Fibroblast of skin of right biceps (primary cell): ENCODE measurements at regions not wholly inside any gene's neighbourhood (a gene's known extent, or its start where the extent isn't known, plus 50 kb on each side); places are given as distances from the start of the nearest gene placed in this dataset.
"Not testable (repeated sequence)": the region's sequence is repeated elsewhere in the genome, so short reads cannot be mapped to it uniquely, and the experiment has no call there.

Source experiments
- DNase-seq: peaks from one replicate; pipeline ENCODE4 v3.0.0-alpha.2; 2013

DNA sequence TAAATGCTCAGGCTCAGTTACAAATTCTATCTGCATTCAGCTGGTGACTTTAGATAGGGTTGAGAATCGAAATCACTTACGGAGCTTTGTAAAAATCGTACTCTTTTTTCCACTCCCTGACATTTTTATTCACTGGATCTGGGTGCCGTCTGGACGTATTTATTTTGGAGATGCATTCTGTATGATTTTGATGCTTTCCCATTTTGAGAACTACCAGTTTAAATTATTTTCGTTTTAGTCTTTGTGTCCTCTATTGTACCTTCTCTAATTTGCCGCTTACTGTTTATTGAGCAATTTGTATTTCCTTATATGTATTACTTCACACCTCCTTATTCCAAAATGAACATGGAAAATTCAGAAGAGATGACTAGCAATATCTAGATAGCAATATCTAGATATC, 96.2 kb downstream of the FASLG start:
- DNase-seq, result no peak

DNA sequence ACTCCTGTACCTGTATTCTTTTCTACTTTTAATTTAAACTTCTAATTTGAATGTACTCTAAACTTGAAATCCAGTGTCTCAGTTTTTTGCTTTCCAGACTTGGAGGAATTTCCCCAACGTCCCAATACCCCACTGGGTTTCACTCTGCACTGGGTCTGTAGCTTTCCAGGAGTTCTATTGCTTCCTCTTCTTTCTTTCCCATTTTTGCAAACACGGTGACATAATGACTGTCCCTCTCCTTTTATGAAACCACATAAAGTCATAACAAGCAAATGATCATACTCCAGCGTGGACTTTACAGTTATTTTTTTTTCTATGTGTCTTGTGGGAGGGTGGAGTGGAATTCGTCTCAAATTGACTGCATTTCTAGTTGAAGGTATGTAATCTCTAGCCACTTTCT, 97.1 kb downstream of the FASLG start:
- no peak for DNase-seq

DNA sequence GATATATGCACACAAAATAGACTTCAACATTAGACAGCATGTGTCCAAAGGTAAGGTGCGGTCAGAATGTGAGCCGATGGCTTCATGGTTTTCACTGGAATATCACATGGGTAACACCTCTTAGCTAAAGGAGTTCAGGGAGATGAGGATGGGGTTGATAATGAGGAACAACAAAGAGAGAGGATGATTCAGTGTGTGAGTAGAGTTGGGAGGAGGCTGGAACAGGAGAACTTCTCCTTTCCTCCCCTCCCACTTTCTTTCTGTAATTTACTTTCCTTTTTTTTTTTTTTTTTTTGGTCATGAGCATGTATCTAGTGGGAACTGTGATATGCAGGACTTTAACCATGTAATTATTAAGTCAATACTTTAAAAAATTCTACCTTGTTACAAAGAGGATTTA, 99.4 kb downstream of the FASLG start:
- no peak for DNase-seq

DNA sequence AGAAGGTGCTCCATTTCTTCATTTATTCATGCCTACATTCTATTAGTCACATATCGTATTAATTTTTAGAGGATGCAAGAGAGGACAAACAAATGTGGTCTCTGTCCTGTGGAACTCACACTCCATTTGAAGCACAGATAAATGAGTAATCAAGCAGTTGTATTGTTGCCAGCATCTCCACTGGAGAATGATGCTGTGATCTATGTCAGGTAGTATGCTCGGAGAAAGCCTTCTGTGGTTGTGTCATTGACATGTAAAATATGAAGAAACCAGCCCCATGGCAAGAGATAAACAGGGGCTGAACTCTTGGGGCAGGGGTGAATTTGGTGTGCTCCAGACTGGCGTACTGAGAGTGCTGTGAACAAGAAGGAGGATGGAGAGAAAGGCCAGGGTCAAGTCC, 101.2 kb downstream of the FASLG start:
- no peak for DNase-seq

DNA sequence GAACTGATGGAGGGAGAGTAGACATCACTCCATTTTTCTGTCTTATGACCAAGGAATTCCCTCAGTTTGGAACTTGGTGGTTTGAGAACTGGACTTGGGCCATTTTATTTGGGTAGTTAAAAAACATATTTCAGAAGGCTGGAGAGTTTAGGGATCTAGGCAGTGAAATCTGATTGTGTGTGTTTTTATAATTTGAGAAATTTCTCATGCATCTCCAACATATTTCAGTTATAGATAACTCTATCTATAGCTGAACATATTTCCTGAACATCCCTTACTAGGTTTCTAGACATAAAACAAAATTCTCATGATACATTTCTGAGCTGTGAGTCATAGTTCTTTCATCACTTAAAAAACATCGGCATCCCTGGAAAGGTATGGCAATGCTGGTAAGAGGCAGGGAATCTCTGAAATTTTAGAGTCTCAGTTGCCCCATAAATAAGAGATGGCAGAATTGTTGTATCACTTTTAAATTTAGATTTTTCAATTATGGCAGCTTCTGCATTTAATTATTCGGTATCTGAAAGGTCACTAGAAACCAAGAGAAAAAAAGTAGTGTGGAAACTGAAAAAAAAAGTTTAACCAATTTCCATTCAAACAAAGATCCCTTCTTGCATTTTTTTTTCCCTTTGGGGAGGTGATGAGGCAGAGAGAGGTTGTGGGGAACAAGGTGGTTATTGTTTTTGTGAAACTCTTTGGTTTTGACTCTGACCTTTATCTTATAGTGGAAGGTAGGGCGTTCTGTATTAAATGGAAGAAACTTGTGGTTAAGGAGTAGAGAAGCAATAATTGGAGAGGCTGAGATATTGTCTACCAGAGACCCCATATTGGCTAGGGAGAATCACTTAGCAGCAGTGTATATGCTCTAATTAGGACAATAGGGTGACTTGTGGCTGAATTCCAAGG, 102.9 kb downstream of the FASLG start:
- peak; percentile 60 for DNase-seq

DNA sequence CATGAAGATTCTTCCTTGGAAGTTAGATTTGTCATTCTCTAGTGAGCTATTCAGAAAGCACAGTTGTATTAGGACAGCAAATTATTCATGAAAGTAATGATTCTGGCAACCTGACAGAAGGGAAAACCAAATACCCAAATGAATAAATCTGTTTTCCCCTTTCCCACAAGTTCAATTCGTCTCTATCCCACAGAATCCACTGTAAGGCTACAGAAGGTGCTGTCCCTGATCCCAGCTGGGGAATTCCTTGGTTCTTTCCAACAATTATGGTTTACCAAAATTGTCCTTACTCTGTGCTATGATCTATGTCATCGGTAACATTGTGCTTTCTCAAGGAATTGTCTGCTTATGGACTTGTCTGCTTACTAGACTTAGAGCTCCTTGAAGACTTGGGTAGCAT, 104.2 kb downstream of the FASLG start:
- DNase-seq, result no peak

DNA sequence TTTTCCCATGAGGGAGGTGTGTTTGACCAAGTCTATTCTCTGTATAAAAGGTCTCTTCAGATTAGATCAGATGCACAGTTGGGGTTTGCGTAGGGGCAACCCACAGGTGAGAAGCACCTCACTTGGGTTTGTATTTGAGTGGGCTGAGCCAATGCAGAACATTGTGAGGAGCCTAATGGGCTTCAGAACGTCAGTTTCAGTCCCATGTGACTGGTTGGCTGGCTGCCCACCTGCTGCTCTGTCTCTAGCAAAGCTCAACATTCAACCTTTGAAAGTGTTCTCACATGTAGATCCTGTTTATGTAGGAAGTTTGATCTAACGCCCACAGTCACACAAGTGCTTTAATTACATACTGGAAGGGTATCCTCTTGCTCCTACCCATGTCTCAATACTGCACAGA, 105.5 kb downstream of the FASLG start:
- DNase-seq, result no peak

DNA sequence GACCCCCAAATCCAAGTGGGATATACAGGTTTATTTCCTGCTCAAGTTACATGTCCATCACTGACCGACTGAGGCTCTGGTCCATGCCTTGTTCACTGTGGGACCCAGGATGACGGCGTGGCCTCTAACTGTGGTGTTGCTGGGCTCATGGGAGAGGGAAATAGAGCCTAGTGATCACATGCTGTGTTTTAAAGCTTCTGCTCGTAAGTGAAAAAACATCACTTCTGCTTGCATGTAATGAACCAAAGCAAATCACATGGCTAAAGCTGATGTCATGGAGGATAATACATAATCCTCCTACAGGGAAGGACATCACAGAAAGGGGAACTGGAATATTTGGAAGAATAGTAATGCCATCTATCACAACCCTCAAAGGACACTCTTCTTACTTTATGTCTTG, 107.6 kb downstream of the FASLG start:
- DNase-seq, result no peak

DNA sequence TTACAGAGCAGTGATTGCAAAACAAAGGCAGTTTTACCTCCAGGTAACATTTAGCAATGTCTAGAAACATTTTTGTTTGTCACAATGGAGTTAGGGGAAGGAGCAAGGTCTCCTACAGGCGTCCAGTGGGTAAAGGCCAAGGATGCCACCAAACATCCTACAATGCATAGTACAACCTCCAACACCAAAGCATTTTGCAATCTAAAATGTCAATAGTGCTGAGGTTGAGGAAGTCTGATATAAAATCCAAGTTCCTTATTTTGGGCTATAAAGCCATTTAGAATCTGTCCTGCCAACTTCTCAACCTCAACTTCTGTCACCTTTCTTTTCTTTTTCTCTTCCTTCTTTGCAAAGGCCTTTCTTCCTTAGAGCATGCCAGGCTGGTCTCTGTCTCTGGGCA, 111.2 kb downstream of the FASLG start:
- DNase-seq, result no peak

DNA sequence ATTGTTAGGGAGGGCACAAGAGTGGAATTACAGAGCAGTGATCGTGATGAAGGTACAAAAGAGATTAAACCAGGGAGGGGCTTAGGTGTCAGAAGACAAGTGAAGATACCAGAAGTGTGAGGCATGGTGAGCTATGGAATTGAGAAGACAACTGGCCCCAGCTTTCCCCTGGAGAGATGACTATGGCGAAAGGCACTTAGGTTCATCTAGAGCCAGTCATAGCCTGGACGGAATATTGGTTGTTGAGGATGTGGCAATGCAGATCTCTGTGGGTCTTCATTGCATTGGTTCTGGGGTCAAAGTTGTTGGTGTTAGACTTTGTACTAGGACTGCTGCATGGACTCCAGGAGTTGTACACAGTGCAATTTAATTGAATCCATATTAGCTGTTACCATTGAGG, 115.7 kb downstream of the FASLG start:
- DNase-seq, result peak; percentile 6

DNA sequence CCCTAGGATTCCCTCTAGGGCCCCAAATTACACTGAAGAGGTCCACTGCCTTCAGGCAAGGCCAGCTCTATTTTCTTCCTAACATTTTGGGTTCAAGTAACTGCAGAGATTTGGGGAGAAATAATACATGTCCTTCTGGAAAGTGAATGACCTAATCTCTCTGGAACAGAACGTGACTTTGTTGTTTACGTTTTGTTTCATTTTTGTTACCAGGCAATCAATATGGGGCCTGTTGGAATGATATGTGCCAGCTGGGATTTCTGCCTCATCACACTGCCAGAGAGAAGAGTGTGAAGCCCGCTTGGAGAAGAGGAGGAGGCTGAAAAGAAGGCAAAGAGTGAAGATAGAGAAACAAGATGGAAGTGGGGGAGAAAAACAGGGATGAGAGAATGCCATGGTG, 116.7 kb downstream of the FASLG start:
- no peak for DNase-seq

DNA sequence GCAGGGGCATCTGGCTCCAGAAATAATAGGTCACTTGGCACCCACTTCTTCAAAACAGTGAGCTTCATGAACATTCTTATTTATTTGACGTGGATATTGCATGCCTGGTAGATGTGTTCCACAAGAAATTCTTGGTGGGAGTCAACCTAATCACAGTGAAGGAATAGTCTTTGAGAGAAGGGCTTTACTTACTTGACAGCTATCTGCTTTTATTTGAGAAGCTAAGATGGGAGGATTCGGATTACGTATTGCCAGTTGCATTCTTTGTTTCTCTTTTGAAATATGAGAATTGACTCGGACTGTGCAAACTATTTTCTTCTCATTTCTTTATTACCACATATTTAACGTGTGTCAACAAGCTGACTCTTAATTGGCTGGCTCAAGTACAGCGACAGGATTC, 117.2 kb downstream of the FASLG start:
- no peak for DNase-seq

DNA sequence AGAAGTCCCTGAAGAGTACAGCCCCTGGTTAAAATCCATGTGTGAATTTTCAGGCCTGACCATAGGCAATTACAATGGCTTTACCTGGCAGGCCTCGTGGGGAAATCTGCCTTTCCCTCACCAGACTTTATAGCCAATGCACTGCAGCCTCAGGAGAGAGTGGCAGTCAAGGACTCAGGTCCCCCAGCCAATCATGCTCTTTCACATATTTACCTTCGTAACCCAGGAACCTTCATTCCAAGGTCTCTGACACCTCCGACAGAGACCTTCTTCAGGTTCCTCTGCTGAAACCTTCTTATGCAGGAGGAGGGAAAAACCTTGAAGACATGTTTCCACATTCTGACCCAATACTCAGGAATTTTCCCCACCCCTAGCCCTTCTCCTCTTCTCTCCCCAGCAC, 118.9 kb downstream of the FASLG start:
- DNase-seq, result no peak

DNA sequence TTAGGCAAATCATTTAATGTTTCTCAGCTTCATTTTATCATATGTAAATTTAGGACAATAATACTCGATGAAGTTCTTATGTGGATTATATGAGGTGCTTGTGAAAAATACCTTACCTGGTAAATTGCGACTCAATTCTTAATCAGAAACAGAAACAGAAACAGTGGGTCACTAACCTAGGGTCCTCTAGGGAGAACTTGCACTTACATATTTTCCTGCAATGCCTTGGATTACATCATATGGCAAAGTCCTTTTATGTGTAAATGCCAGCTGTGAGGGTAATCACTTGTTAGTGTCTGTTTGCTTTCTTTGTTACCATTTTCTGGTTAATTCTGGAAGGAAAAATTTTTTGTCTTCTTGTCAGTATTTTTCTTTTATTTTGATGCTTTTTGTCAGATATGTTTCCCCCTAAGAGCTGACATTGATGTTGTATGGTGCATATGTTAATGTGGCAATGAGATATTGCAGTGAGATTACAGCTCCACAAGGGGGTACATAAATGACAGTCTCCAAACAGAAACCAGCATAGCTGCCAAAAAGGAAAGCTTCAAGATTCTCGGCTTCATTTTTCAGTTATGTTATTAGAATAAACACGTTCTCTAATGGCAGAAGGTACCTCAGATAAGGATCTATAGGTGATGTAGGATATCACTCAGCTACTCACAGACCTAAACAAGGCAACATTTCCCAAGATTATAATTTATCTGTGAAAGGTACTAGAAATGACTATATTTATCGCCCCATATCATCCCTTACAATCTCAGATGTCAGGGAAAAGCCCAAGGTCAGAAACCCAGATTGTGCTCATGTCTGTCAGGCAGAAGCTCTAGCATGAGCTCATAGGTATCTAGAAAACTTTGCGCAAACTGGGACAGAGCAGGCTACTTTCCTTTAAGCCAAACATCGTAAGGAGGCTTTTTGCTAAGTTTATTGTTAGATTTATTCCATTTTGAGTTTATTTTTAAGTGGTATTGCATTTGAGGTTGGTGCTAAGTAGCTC, 119.9 kb downstream of the FASLG start:
- no peak for DNase-seq

DNA sequence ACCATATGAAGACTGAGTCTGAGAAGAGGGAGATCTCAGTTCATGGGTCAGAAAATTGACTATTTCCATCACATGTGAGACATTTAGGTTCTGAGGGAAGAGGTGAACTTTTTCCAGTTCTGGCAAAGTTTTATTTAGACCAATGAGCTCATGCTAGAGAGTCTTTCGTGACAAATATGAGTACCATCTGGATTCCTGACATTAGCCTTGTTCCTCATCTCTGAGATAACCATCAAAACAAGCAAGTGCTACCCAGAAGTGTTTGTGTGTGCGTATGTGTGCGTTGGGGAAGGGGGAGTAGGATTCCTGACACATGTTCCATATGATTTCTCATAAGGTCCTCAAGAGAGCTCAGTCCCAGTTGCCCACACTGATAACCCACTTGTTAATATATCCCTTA, 120.6 kb downstream of the FASLG start:
- DNase-seq, result peak; percentile 7

DNA sequence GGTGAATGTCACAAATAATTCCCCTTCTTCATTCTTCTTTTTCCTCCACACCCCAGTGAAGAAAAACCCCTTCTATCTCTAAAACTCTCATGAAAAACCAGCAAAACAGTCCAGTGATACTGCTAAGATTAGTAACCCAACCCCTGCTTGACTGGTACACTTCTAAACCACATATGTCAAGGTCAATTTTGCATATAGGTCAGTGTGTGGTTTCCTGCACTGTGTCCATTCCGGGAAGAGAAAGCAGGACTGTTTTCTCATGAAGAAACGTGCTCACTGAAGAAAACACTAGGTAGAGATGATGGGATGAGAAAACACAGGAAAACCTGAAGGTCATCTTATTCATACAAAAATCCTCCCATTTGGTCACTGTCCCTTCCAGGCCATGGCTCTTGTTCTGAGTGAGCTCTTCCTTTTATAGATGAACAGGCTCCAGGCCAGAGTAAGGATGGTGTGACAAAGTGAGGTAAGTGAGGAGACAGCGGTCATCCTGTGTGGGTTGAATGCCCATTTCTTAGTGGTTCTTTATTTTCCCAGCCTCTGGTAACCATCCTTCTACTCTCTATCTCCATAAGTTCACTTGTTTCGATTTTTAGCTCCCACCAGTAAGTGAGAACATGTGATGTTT, 122.7 kb downstream of the FASLG start:
- DNase-seq, result no peak

DNA sequence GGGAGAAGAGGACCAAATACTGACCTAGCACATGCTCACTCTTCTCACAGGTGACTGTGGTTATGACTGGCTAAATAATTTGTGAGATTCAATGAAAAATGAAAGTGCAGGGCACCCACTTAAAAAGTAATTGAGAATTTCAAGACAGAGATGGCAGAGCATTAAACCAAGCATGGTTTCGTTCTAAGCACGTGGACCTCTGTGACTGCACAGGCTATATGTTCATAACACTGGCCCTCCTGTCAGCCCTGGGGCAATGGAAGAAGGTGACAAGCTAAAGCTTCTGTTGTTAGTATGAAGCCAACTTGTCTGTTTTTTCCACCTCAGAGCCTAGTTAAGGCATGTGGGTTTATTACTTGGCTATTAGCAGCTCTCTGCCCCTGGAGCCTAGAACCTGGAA, 130.9 kb downstream of the FASLG start:
- DNase-seq, result no peak

DNA sequence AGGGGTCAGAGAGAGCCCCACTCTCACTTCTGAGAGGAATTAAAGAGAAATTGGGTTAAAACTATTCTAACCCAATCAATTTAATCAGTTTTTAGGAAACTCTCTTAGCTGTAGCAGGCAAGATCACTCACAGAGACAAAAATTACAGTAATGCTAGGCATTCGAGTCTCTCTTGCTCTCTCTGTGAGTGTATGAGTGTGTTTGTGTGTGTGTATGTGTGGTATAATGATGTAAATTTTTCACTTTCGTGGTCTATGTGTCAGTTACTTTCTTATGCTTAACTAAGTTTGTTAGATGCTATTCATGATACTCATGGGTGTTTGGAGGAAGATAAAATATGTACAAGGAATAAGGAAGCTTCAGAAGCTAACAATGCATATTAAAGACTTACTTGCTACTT, 131.3 kb downstream of the FASLG start:
- peak; percentile 18 for DNase-seq

DNA sequence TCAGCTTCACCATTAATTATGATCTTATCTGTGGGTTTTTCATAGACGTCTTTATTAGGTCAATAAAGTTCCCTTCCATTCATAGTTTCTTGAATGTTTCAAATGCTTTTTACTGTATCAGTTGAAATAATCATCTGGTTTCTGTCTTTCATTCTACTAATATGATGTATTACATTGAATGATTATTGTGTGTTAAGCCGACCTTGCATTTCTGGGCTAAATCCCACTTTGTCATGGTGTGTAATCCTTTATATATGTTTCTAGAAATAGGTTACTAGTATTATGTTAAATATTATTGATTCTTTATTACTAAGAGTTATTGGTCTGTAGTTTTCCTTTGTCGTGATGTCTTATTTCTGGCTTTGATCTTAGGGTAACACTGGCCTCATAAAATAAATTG, 134.9 kb downstream of the FASLG start:
- DNase-seq, result no peak

DNA sequence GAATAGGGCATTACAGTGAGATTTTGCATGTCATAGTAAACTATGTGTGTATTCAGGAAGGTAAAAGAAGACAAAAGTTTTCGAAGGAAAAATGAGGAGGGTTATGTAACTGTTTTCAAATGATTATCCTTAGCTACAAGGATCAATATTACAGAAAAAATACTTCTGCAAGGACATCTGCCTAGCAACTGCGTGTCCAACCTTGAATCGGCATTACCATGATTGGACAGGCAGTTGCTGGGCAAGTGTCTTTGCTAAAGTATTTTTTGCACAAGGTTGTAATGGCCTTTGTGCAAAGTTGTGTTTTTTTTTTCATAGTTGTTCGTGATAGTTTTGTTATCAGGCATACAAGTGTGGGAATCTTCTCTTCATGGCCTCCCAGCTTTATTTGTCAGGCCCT, 136.8 kb downstream of the FASLG start:
- DNase-seq, result no peak

DNA sequence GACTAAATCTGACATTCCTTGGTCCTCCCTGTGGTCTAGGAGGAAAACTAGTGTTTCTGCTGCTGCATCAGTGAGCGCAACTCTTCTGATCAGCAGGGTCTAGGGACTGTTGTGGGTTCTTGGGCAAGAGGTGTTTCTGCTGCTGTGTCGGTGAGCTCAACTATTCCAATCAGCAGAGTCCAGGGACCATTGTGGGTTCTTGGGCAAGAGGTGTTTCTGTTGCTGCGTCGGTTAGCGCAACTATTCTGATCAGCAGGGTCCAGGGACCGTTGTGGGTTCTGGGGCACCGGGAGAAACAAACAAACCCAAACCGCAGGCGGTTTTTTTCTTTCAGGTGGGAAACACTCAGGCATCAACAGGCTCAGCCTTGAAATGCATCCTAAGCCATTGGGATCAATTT, 140.9 kb downstream of the FASLG start:
- not testable (repeated sequence) for DNase-seq

DNA sequence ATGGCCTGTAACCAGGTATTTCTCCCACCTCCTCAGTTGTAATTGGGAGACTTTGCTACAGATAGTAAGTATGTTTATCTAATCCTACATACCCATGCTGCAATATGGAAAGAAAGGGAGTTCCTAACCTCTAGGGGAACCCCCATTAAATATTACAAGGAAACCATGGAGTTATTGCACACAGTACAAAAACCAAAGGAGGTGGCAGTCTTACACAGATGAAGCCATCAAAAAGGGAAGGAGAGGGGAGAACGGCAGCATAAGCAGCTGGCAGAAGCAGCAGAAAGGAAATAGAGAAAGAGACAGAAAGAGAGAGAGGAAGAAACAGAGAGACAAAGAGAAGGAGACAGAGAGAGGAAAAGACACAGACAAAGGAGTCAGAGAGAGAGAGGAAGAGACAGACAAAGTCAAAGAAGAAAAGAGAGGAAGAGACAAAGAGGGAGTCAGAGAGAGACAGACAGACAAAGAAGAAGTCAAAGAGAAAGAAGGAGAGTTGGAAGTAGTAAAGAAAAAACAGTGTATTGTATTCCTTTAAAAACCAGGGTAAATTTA, 142.9 kb downstream of the FASLG start:
- DNase-seq, result no peak

DNA sequence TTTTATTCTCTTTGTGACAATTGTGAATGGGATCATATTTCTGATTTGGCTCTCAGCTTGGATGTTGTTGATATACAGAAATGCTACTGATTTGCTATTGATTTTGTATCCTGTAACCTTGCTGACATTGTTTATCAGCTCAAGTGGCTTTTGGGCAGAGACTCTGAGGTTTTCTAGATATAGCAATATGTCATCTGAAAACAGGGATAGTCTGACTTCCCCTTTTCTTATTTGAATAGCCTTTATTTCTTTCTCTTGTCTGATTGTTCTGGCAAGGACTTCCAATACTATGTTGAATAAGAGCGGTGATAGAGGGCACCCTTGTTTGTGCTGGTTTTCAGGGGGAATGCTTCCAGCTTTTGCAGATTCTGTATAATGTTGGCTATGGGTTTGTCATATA, 150.8 kb downstream of the FASLG start:
- no peak for DNase-seq
